ENCODE measurements at regions not wholly inside any gene's neighbourhood (a gene's known extent, or its start where the extent isn't known, plus 50 kb on each side); places are given as distances from the start of the nearest gene placed in this dataset.

GRCh38 chr20:19104186-19104585 lies 108.3 kb upstream of the SLC24A3 start:
- no peak for TF ChIP-seq CTCF (IDR thresholded peaks at IDR 0.05; ENCODE audit: insufficient read depth, low read depth, low read length)
- no peak overlapping the region for H3K4me3 ChIP-seq (ENCODE audit: low read depth, low read length)
- no peak for DNase-seq (ENCODE audit: low read depth)

GRCh38 chr20:19108155-19108554 lies 104.3 kb upstream of the SLC24A3 start:
- no peak for DNase-seq (ENCODE audit: low read depth)
- no peak overlapping the region for H3K4me3 ChIP-seq (ENCODE audit: low read depth, low read length)
- TF ChIP-seq CTCF (IDR thresholded peaks at IDR 0.05; ENCODE audit: insufficient read depth, low read depth, low read length) = no peak

- no peak for TF ChIP-seq CTCF (IDR thresholded peaks at IDR 0.05; ENCODE audit: insufficient read depth, low read depth, low read length)
- DNase-seq (ENCODE audit: low read depth) = no peak
- H3K4me3 ChIP-seq (ENCODE audit: low read depth, low read length) = no peak overlapping the region
Measured at GRCh38 chr20:19110285-19110684, 102.2 kb upstream of the SLC24A3 start.

- no peak for TF ChIP-seq CTCF (IDR thresholded peaks at IDR 0.05; ENCODE audit: insufficient read depth, low read depth, low read length)
- no peak for DNase-seq (ENCODE audit: low read depth)
- no peak overlapping the region for H3K4me3 ChIP-seq (ENCODE audit: low read depth, low read length)
Measured at GRCh38 chr20:19110881-19111460, 101.5 kb upstream of the SLC24A3 start.

- TF ChIP-seq CTCF (IDR thresholded peaks at IDR 0.05; ENCODE audit: insufficient read depth, low read depth, low read length) = no peak
- no peak overlapping the region for H3K4me3 ChIP-seq (ENCODE audit: low read depth, low read length)
- DNase-seq (ENCODE audit: low read depth) = no peak
Measured at GRCh38 chr20:19112828-19113227, 99.6 kb upstream of the SLC24A3 start.

- DNase-seq (ENCODE audit: low read depth) = no peak
- TF ChIP-seq CTCF (IDR thresholded peaks at IDR 0.05; ENCODE audit: insufficient read depth, low read depth, low read length) = no peak
- no peak overlapping the region for H3K4me3 ChIP-seq (ENCODE audit: low read depth, low read length)
Measured at GRCh38 chr20:19113343-19113930, 99.0 kb upstream of the SLC24A3 start.

GRCh38 chr20:19114410-19114809 lies 98.0 kb upstream of the SLC24A3 start:
- TF ChIP-seq CTCF (IDR thresholded peaks at IDR 0.05; ENCODE audit: insufficient read depth, low read depth, low read length) = no peak
- DNase-seq (ENCODE audit: low read depth) = no peak
- H3K4me3 ChIP-seq (ENCODE audit: low read depth, low read length) = no peak overlapping the region

All from fibroblast of villous mesenchyme (primary cell).